GM18499 (cell line): ENCODE measurements at regions not wholly inside any gene's neighbourhood (a gene's known extent, or its start where the extent isn't known, plus 50 kb on each side); places are given as distances from the start of the nearest gene placed in this dataset.
"Not testable (repeated sequence)": the region's sequence is repeated elsewhere in the genome, so short reads cannot be mapped to it uniquely, and the experiment has no call there.

Source experiments
- ATAC-seq: cut with Tn5 transposase; IDR thresholded peaks from one replicate; pipeline ENCODE4 v1.9.1; 2021; ENCODE audit warnings: moderate number of reproducible peaks; ENCODE audit not compliant: insufficient read depth, unreplicated experiment

- no peak for ATAC-seq
Observed at GRCh38 chr4:84381759-84382158, 117.3 kb downstream of the NKX6-1 start.

GRCh38 chr4:84379917-84380641 lies 119.0 kb downstream of the NKX6-1 start:
- ATAC-seq: no peak

GRCh38 chr4:84378983-84379382 lies 120.1 kb downstream of the NKX6-1 start:
- ATAC-seq: no peak

GRCh38 chr4:84378356-84378755 lies 120.7 kb downstream of the NKX6-1 start:
- ATAC-seq: no peak

- no peak for ATAC-seq
Observed at GRCh38 chr4:84366907-84367306, 132.2 kb downstream of the NKX6-1 start.

GRCh38 chr4:84366161-84366560 lies 132.9 kb downstream of the NKX6-1 start:
- no peak for ATAC-seq

GRCh38 chr4:84362896-84363655 lies 136.0 kb downstream of the NKX6-1 start:
- ATAC-seq: no peak

- ATAC-seq: no peak
Observed at GRCh38 chr4:84342161-84342560, 156.9 kb downstream of the NKX6-1 start.

GRCh38 chr4:84341559-84341958 lies 157.5 kb downstream of the NKX6-1 start:
- no peak for ATAC-seq

GRCh38 chr4:84338367-84338766 lies 160.7 kb downstream of the NKX6-1 start:
- no peak for ATAC-seq

- ATAC-seq: no peak
Observed at GRCh38 chr4:84336964-84337705, 162.0 kb downstream of the NKX6-1 start.

- no peak for ATAC-seq
Observed at GRCh38 chr4:84327526-84327925, 171.6 kb downstream of the NKX6-1 start.

- ATAC-seq: no peak
Observed at GRCh38 chr4:84325625-84326024, 173.5 kb downstream of the NKX6-1 start.

GRCh38 chr4:84324303-84325245 lies 174.5 kb downstream of the NKX6-1 start:
- no peak for ATAC-seq

- no peak for ATAC-seq
Observed at GRCh38 chr4:84319124-84319523, 180.0 kb downstream of the NKX6-1 start.

GRCh38 chr4:84317513-84317912 lies 181.6 kb downstream of the NKX6-1 start:
- ATAC-seq: no peak

- no peak for ATAC-seq
Observed at GRCh38 chr4:84312426-84313012, 186.6 kb downstream of the NKX6-1 start.

- ATAC-seq: no peak
Observed at GRCh38 chr4:84309191-84309590, 189.9 kb downstream of the NKX6-1 start.

- not testable (repeated sequence) for ATAC-seq
Observed at GRCh38 chr4:84298719-84299254, 200.3 kb downstream of the NKX6-1 start.
